HG03342 (cell line): ENCODE measurements at regions not wholly inside any gene's neighbourhood (a gene's known extent, or its start where the extent isn't known, plus 50 kb on each side); places are given as distances from the start of the nearest gene placed in this dataset.
"Not testable (repeated sequence)": the region's sequence is repeated elsewhere in the genome, so short reads cannot be mapped to it uniquely, and the experiment has no call there.

ENCODE experiments used
- ATAC-seq: cut with Tn5 transposase; IDR thresholded peaks from one replicate; pipeline ENCODE4 v1.9.1; 2021; ENCODE audit warnings: mild to moderate bottlenecking, moderate library complexity; ENCODE audit not compliant: unreplicated experiment

DNA sequence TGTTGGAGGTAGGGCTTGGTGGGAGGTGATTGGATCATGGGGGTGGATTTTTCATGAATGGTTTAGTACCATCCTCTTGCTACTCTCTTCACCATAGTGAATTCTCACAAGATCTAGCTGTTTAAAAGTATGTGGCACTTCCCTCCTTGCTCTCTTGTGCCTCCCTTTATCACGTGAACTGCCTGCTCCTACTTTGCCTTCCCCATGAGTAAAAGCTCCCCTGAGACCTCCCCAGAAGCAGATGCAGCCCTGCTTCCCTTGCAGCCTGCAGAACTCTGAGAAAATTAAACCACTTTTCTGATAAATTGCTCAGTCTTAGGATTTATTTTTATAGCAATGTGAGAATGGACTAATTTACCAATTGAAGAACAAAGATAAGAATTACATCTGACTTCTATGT, 223.1 kb downstream of the RNF144A start:
- ATAC-seq = no peak

DNA sequence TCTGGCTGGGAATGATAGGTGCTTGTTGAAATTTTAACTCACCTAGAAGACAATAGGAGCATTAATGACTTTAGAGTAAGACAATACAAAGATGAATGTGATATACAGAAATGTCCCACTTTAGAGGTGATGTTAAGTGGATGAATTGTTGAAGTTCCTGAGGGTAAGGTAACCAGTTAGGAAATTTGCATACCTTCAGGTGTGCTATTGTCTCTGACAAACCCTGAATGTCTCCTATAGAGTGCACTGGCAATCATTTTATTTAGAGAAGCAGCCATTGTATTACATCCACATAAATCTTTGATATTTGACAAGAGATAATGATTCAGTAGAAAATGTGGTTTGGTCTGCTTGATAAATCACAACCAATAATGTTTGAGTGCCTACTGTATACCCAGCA, 228.5 kb downstream of the RNF144A start:
- no peak for ATAC-seq

DNA sequence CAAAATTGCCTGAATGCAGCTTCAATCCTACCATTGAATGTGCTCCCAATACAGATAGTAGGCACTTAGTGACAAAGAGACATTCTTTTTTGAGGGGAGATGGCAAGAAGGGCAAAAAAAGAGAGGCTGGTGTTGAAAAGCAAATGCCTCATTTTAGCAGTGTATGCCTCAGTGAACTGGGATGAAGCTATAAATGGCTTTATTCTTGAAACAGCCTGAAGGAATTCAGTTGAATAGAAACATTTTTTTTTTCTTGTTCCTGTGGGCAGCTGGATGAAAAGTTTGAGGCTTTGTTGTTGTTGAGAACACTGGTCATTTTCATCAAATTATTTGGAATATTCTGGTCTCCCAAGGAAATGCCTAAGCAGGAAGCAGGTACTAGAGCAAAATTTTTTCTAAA, 228.9 kb downstream of the RNF144A start:
- no peak for ATAC-seq

DNA sequence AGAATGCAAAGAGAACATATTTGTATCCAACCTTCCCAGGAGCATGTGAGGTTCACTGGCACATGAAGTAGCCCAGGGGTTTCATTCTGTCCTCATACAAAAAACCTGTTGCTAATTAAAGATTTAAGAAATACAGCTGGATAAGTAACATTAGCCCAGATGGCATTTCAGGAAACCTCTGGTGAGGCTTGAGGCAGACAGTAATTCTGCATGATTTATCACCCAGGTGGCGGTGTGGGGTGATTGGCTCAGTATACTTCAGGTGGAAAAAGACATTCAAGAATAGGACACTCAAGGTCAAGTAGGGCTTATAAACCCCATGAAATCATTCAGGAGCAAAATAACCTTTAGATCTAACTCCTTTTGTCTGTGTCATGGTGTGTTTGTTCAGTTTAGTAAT, 237.4 kb downstream of the RNF144A start:
- ATAC-seq = no peak

DNA sequence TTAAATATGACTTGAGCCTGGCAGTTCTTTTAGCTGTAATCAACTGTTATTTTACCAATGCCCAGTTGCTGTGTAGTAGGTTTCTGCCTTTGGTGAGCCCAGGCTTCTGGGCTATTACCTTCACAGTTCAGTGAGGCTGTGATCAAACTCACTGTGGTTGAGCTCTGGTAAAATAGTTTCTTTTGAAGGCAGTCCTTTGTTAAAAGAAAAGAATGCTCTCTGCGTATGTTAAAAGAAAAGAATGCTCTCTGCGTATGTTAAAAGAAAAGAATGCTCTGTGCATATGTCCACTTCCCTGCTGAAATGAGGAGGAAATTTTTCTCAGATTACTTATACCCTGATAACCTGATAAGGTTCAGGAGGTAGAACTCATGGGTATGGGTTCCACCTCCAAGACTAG, 244.3 kb downstream of the RNF144A start:
- no peak for ATAC-seq

DNA sequence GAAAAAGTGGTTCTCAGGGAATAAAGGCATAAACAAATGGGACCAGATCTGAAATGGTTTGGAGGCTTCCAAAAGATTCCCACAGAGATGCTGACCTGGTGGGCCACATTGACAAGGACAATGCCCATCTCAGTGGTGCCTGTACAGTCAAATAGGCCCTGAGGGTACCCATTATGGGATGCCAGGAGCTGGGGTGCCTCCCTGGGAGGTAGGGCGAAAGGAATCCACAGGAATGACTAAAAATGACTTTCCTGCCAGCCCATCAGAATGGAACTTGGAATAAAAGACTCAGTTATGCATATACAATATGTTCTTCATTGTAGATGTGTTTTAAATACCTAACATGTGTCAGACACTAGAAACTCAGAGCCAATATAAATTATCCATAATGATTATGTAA, 248.5 kb downstream of the RNF144A start:
- ATAC-seq = no peak

DNA sequence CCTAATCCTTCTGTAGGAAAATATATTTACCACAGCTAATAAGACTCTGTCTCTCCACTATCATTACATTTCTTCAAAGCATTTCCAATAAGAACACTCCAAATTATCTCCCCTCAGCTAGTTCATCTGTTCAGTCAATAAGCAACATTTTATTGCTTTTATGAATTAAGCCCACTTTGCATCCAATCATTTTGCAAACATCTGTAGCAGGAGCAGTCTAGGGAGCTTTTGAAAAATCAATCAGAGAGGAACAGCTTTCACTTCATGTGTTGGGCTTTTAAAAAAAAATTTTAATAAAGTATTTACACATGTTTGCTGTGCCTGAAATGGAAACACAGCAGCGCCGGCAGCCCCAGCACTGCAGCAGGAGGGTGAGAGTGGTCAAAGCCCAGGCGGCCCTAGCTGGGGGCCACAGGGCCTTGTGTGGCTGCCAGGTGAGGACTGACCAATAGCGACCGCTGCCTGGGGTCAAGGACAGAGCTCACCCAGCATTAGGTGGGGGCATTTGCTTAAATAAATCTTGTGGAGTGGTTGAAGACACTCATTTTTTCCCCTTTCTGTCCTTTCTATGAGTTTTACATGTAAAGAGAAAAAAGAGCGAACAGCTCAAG, 250.7 kb downstream of the RNF144A start:
- no peak for ATAC-seq

DNA sequence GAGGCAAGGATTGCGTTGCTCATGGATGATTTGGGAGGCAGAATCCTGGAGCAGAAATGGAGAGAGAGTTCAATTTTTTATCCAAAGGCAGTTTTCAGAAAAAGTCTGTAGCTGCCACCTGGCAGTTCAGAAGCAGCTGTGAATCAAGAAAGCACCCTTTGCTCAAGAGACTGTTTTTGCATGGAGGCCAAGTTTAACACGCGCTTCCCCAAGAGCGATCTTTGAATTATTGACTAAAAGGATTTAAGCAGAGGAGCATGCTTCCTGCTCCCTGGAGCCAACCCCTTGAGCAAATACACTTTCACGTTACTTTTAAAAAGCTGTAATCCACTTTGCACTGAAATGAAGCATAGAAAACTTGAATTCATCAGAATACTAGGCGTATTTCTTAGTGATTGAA, 252.4 kb downstream of the RNF144A start:
- ATAC-seq = no peak

DNA sequence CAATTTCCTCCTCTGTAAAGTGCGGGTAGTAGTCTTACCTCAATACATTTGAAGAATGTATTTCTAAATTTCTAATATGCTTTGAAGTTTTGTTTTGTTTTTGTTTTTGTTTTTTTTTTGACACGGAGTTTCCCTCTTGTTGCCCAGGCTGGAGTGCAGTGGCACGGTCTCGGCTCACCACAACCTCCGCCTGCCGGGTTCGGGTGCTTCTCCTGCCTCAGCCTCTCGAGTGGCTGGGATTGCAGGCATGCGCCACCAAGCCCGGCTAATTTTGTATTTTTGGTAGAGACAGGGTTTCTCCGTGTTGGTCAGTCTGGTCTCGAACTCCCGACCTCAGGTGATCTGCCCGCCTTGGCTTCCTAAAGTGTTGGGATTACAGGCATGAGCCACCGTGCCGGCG, 261.8 kb downstream of the RNF144A start:
- not testable (repeated sequence) for ATAC-seq

DNA sequence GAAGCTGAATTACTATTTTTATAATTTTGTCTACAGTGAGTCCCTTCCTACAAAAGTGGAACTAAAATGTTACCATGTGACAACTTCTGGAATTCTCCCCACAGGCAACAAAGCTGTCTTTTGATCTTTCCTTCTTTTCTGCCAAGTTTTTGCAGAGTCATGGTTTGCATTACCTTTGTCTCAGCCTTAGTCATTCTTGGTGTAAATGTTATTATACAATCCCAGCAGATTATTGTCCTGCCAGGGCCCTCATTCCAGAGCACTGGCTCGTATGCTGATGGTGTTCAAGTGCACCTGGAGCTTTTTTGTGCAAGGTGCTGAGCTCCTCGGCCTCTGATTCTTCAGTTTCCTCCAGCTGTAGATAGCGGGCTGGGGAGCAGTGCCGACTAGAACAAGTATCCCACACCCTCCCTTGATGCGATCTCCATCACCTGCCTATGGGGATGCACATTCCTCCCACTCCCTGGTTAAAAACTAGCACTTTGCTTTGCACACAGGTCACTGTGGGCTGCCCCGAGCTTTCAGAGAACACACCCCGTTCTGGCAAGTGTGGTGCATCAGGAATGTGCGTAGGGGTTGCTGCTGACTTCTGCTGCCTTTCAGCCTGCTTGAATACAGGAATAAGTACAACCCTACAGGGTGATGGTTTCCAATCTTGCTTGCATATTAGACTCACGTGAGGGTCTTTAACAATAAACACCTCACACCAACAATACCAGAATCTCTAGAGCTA, 263.6 kb downstream of the RNF144A start:
- ATAC-seq = no peak

DNA sequence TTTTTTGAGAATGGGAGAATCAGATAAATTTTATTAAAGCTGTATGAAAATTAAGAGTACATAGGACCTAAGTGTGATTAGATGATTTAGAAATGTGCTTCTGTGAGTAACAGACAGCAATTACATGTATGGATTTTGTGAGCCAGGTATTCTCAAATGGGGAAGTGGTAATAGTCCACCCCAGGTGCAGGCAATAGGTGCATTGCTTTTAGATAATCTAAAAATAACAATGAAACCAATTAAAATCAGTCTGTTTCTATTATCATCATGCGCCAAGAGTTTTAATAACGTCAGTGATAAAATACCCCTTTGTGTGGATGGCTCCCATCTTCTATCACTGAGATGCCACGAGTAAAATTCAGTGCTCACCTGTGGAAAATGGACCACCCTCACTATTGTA, 265.3 kb downstream of the RNF144A start:
- ATAC-seq = no peak

DNA sequence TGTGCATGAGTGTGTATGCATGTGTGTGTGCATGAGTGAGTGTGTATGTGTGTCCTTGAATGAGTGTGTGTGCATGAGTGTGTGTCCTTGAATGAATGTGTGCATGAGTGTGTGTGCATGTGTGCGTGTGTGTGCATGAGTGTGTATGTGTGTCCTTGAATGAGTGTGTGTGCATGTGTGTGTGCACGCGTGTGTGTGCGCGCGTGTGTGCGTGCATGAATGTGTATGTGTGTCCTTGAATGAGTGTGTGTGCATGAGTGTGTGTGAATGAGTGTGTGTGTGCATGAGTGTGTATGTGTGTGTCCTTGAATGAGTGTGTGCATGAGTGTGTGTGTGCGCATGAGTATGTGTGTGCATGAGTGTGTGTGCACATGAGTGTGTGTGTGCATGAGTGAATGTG, 271.9 kb downstream of the RNF144A start:
- no peak for ATAC-seq

DNA sequence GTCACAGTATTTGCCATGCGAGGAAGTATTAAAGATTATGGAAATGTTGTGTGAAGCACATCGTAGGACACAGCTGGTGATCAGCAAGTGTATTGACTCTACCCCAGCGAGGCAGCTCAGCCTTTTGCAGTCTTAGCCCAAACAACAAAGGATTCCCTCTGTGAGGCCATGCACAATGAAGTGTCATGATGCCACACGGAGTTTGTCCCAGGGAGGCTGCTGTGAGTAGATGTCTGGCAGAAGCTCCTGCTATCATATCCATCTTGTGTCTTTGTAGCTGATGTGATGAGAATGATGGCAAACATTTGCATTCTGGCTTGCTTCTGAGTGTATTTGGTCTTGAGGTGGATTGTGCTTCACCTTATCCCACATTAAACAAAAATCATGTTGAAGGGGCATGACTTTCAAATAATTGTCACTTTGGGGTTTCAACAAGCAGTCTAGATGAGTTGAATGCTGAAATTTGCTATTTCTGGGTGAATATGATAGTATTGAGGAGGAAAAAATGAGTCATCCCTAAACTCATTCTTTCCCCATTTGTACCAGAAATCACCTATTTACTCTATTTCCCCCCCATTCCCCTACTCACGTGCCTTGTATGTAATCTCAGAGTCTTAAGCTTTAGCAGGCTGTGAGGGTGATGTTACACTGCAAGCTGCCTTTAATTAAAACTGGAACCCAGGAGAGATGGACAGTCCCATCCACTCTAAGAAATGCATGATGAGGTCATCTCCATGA, 273.5 kb downstream of the RNF144A start:
- no peak for ATAC-seq

DNA sequence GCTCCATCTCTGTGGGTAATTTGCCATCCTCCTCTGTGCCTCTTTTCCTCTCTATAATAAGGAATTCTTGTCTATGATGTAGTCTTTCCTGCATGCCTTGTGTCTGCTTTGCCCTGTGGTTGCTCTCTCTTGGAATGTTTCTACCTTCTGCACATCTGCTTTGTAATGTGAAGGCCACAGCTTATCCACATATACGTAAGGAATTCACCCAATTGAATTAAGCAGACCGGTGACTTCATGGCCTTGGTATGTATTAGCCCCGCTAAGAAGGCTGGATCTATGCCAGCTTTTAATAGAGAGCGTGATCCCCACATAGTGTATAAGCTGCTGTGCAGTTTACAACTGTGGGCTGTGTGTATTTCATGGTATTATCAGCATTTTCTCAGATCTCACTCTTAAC, 274.7 kb downstream of the RNF144A start:
- no peak for ATAC-seq

DNA sequence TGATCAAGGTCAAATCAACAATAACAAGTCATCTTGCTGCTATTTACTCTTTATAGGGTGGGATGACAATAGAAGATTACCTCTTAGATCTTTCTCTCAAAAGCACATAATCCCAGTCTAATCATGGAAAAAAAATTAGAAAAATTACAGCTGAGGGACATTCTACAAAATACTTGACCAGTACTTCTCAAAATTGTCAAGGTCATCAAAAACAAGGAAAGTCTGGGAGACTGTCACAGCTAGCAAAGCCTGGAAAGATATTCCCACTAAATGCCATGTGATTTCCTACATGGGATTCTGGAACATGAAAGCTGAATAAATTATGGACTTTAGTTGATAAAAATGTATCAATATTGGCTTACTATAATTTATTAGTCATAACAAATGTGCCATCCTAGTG, 276.2 kb downstream of the RNF144A start:
- no peak for ATAC-seq

DNA sequence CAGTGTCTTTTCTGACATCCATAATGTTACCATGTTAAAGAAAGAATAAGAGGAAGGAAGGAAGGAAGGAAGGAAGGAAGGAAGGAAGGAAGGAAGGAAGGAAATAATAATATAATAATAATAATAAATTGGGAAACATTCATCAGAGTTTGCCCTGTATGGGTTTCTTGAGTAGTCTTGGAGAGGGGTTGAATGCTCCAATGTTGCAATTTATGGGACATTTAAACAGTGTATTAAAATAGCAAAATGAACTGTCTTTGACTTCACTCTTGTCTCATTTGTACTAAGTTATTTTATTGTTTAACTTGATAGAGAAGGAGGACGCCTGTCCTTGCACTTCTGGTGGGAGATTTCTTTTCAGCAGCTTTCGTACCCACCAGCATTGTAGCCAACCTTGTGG, 277.7 kb downstream of the RNF144A start:
- ATAC-seq = no peak

DNA sequence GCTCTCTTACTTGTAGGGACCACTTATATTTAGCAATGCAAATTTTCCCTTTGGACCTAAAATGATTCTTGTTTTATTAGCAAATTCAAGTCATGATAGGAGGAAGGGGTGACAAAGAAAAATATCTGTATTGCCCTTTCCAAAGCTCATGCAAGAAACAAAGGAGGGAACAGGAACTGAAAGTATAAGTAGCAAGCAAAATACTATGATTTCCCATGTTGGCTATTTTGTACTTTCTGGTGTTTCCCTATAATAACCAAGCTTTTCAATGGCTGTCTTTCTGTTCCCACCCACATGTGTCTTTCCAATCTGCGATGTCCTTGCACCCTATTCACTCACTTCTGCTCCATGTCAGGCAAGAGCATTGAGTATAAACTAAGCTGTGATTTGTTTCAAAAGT, 279.7 kb downstream of the RNF144A start:
- no peak for ATAC-seq

DNA sequence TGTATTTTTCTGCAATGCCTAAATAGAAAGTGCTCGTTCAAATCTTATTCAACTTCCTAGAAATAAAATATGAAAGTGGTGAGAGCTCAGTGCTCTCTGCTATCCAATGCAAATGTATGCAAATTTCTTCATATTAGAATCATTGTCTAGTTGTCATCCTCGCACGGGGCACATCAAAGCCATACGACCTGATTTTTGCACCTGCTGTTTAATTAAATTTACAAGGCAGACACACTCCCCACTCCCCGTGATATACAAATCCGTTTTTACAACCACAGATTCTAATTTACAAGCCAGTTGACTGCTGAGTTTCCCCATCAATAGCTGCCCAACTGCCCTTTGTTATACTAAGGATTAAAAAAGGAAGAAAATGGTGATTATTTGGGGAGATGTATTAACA, 284.6 kb downstream of the RNF144A start:
- no peak for ATAC-seq

DNA sequence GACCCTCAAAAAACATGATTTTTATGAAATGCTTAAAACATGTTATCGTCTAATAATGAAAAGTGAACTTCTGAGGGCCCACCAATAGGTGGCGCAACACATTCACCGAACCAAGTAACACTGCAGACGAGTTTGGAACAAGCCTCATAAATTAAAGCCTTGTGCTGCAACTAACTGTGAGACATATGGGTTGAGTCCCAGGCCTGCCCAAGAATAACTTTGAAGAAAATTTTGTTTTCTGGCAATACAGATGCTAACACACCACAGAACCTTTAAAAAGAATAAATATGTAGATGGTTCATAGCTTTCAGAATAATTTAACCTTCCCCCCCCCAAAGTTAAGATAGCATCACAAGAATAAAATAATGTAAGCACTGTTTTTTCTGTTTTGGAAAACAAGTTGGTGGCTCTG, 285.9 kb downstream of the RNF144A start:
- ATAC-seq = no peak

DNA sequence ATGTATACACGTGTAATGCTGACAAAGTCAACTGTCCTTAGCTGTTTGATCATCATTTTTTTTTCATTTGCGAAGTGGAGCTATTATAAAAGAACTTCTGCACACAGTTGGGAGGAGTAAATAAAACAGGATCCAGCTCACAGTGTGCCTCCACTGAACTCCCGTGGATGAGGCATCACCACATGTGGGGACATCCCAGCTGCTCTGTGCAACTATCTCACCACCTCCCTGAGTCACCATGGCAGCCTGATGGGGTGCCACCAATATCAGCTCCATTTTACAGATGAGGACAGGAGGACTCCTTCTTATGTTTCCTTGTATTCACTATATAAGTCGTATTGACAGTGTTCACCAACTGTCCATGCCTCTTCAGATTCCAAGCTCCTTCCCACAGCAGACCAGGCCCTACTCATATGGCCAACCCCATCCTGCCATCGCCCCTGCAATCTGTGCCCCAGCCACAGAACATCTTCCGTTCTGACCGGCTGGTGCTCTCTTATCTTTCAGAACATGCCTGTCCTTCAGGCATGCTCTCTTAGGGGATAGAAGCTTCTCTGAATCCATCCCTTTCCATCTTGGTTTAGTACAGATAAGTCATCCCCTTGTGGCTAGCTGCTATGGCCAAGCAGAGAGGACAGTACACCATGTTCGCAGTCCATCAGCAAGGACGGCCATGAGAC, 288.1 kb downstream of the RNF144A start:
- no peak for ATAC-seq

DNA sequence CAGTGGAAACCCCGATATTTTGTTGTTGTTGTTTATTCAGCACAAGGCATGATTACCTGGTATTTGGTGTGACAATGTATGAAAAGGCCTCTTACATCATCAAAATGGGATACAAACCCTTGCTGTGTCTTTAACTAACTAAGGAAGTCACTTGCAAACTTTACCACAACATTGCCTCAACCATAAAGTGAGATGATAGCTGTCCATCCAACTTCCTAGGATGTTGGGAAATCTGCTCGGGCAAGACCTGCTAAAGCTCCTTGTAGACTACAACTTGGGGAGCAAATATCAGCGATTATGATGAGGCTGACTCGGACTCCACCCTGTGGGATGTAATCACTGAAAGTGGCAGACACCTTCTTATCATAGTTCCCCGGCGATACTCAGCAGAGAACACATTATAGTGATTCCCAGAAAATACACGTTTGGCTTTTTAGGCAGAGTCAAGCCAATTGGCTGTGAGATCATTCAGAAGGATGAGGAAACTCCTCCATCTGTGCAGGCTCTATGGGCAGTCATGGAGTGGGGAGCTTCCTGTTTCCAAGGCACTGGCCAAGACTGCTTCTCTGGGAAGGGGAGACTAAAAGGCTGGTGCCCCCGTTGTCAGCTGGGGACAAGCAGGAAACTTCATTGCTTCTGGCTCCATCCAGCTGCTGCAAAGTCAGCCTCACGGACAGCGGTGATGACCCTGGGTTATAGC, 289.0 kb downstream of the RNF144A start:
- ATAC-seq = no peak
